SW 1271 (cell line): ENCODE measurements at regions not wholly inside any gene's neighbourhood (a gene's known extent, or its start where the extent isn't known, plus 50 kb on each side); places are given as distances from the start of the nearest gene placed in this dataset.

Source experiments
- DNase-seq, 2 experiments: peaks; one replicate each; lab custom pipeline; 2025; lab: John Stamatoyannopoulos, UW

- DNase-seq = no peak
Observed at GRCh38 chr16:26295625-26296304, 604.0 kb downstream of the HS3ST4 start.

- DNase-seq = no peak
Observed at GRCh38 chr16:26301516-26301915, 609.8 kb downstream of the HS3ST4 start.

- no peak for DNase-seq
Observed at GRCh38 chr16:26316683-26317464, 625.1 kb downstream of the HS3ST4 start.

- DNase-seq = no peak
Observed at GRCh38 chr16:26317885-26318284, 626.1 kb downstream of the HS3ST4 start.

GRCh38 chr16:26330654-26331053 lies 638.9 kb downstream of the HS3ST4 start:
- DNase-seq = no peak

- DNase-seq = no peak
Observed at GRCh38 chr16:26334218-26335111, 642.7 kb downstream of the HS3ST4 start.

- DNase-seq = no peak
Observed at GRCh38 chr16:26335236-26335853, 643.6 kb downstream of the HS3ST4 start.

GRCh38 chr16:26342621-26343020 lies 650.9 kb downstream of the HS3ST4 start:
- no peak for DNase-seq

GRCh38 chr16:26344240-26344776 lies 652.5 kb downstream of the HS3ST4 start:
- no peak for DNase-seq

GRCh38 chr16:26344976-26345375 lies 653.2 kb downstream of the HS3ST4 start:
- DNase-seq = no peak

GRCh38 chr16:26345966-26346365 lies 654.2 kb downstream of the HS3ST4 start:
- DNase-seq = no peak

GRCh38 chr16:26348095-26348494 lies 656.3 kb downstream of the HS3ST4 start:
- no peak for DNase-seq

GRCh38 chr16:26360867-26361266 lies 669.1 kb downstream of the HS3ST4 start:
- no peak for DNase-seq

GRCh38 chr16:26363581-26363980 lies 671.8 kb downstream of the HS3ST4 start:
- no peak for DNase-seq

- DNase-seq = no peak
Observed at GRCh38 chr16:26365161-26365940, 673.6 kb downstream of the HS3ST4 start.

- DNase-seq = no peak
Observed at GRCh38 chr16:26371349-26371869, 679.6 kb downstream of the HS3ST4 start.

- DNase-seq = no peak
Observed at GRCh38 chr16:26374279-26374925, 682.6 kb downstream of the HS3ST4 start.

GRCh38 chr16:26382586-26382985 lies 684.1 kb upstream of the C16orf82 start:
- no peak for DNase-seq

- no peak for DNase-seq
Observed at GRCh38 chr16:26386096-26386495, 680.6 kb upstream of the C16orf82 start.

- no peak for DNase-seq
Observed at GRCh38 chr16:26391833-26392232, 674.9 kb upstream of the C16orf82 start.
